ENCODE measurements at regions not wholly inside any gene's neighbourhood (a gene's known extent, or its start where the extent isn't known, plus 50 kb on each side); places are given as distances from the start of the nearest gene placed in this dataset.
"Not testable (repeated sequence)": the region's sequence is repeated elsewhere in the genome, so short reads cannot be mapped to it uniquely, and the experiment has no call there.

GRCh38 chr7:114175125-114175524 lies 239.5 kb upstream of the FOXP2 start:
- Histone ChIP-seq H4K20me1 (ENCODE audit: control insufficient read depth, extremely low read depth, insufficient read depth, low read length) (no peaks in the 10 kb centered on the region), H3K9me3 (ENCODE audit: control insufficient read depth, insufficient read depth, low read depth, low read length) (no peaks in the 10 kb centered on the region), H3K4me2 (ENCODE audit: extremely low read depth, insufficient read depth, low read length) (no peak overlapping the region), H3K9ac (ENCODE audit: insufficient read depth, low read length) (no peak overlapping the region), H3K27ac (ENCODE audit: insufficient read depth, low read length) (no peak overlapping the region), H3K36me3 (ENCODE audit: control insufficient read depth, insufficient read depth, low read length) (no peaks in the 10 kb centered on the region), H3K4me1 (ENCODE audit: control insufficient read depth, extremely low read depth, insufficient read depth, low read length) (no peaks in the 10 kb centered on the region), H2AFZ (ENCODE audit: low read length) (no peak overlapping the region), H3K4me3 (replicated peaks in 1 of 4; ENCODE audit: control extremely low read depth in 1 of 4, insufficient read depth in 1 of 4, low read depth in 3 of 4, low read length in 4 of 4) (no peak overlapping the region), H3K79me2 (ENCODE audit: control insufficient read depth, insufficient read depth, low read length) (no peaks in the 10 kb centered on the region), H3K27me3 (ENCODE audit: control insufficient read depth, insufficient read depth, low read length) (no peaks in the 10 kb centered on the region)
- no peak for TF ChIP-seq CTCF (conservative IDR thresholded peaks at IDR 0.05 in 1 of 2, IDR thresholded peaks at IDR 0.05 in 1 of 2; ENCODE audit: low read depth in 1 of 2, low read length in 2 of 2)
- TF ChIP-seq EZH2 (IDR thresholded peaks at IDR 0.05; ENCODE audit: low read length, missing control alignments), result no peak
- DNase-seq (ENCODE audit: low read depth in 2 of 2), result peak in 1 of 2 donors; percentile 74

- no peak for TF ChIP-seq CTCF (conservative IDR thresholded peaks at IDR 0.05 in 1 of 2, IDR thresholded peaks at IDR 0.05 in 1 of 2; ENCODE audit: low read depth in 1 of 2, low read length in 2 of 2)
- TF ChIP-seq EZH2 (IDR thresholded peaks at IDR 0.05; ENCODE audit: low read length, missing control alignments), result no peak
- Histone ChIP-seq H2AFZ (ENCODE audit: low read length) (no peak overlapping the region), H3K4me1 (ENCODE audit: control insufficient read depth, extremely low read depth, insufficient read depth, low read length) (no peaks in the 10 kb centered on the region)
Measured at GRCh38 chr7:114173170-114173890, 241.3 kb upstream of the FOXP2 start.

GRCh38 chr7:114169389-114169788 lies 245.2 kb upstream of the FOXP2 start:
- H4K20me1 ChIP-seq (ENCODE audit: control insufficient read depth, extremely low read depth, insufficient read depth, low read length); DNase-seq (ENCODE audit: low read depth in 2 of 2); H3K4me3 ChIP-seq (replicated peaks in 1 of 4; ENCODE audit: control extremely low read depth in 1 of 4, insufficient read depth in 1 of 4, low read depth in 3 of 4, low read length in 4 of 4); H2AFZ ChIP-seq (ENCODE audit: low read length); H3K9me3 ChIP-seq (ENCODE audit: control insufficient read depth, insufficient read depth, low read depth, low read length); H3K4me2 ChIP-seq (ENCODE audit: extremely low read depth, insufficient read depth, low read length); H3K4me1 ChIP-seq (ENCODE audit: control insufficient read depth, extremely low read depth, insufficient read depth, low read length); H3K36me3 ChIP-seq (ENCODE audit: control insufficient read depth, insufficient read depth, low read length); H3K79me2 ChIP-seq (ENCODE audit: control insufficient read depth, insufficient read depth, low read length); H3K9ac ChIP-seq (ENCODE audit: insufficient read depth, low read length); H3K27ac ChIP-seq (ENCODE audit: insufficient read depth, low read length); H3K27me3 ChIP-seq (ENCODE audit: control insufficient read depth, insufficient read depth, low read length): not testable (repeated sequence)

More at GRCh38 chr7:114173170-114173890, 241.3 kb upstream of the FOXP2 start:
- H3K79me2 ChIP-seq (ENCODE audit: control insufficient read depth, insufficient read depth, low read length), result no peaks in the 10 kb centered on the region
- no peaks in the 10 kb centered on the region for H3K27me3 ChIP-seq (ENCODE audit: control insufficient read depth, insufficient read depth, low read length)
- no peak for DNase-seq (ENCODE audit: low read depth in 2 of 2)
- H3K4me2 ChIP-seq (ENCODE audit: extremely low read depth, insufficient read depth, low read length), result no peak overlapping the region
- no peaks in the 10 kb centered on the region for H3K9me3 ChIP-seq (ENCODE audit: control insufficient read depth, insufficient read depth, low read depth, low read length)
- H3K27ac ChIP-seq (ENCODE audit: insufficient read depth, low read length), result no peak overlapping the region
- H3K4me3 ChIP-seq (replicated peaks in 1 of 4; ENCODE audit: control extremely low read depth in 1 of 4, insufficient read depth in 1 of 4, low read depth in 3 of 4, low read length in 4 of 4), result no peak overlapping the region
- no peak overlapping the region for H3K9ac ChIP-seq (ENCODE audit: insufficient read depth, low read length)
- no peaks in the 10 kb centered on the region for H3K36me3 ChIP-seq (ENCODE audit: control insufficient read depth, insufficient read depth, low read length)
- no peaks in the 10 kb centered on the region for H4K20me1 ChIP-seq (ENCODE audit: control insufficient read depth, extremely low read depth, insufficient read depth, low read length)
